Epithelial cell of esophagus (primary cell): ENCODE measurements at regions not wholly inside any gene's neighbourhood (a gene's known extent, or its start where the extent isn't known, plus 50 kb on each side); places are given as distances from the start of the nearest gene placed in this dataset.

Source experiments
- DNase-seq: peaks from one replicate; pipeline ENCODE4 v3.0.0; 2010; ENCODE audit warnings: low read depth
- H3K4me3 ChIP-seq: 2 replicates; pipeline ENCODE4 v1.5.1; 2011; ENCODE audit warnings: mild to moderate bottlenecking, low read length, control low read depth
- CTCF ChIP-seq: IDR thresholded peaks from 2 replicates; pipeline ENCODE4 v1.5.1; 2011; ENCODE audit warnings: low read depth, mild to moderate bottlenecking, low read length, control low read depth, inconsistent platforms; ENCODE audit not compliant: insufficient read depth; ENCODE audit errors: missing control alignments

- no peak overlapping the region for H3K4me3 ChIP-seq
- TF ChIP-seq CTCF = no peak
- no peak for DNase-seq
Measured at GRCh38 chr10:20958225-20958624, 61.1 kb upstream of the NEBL start.

- TF ChIP-seq CTCF = no peak
- DNase-seq = no peak
- H3K4me3 ChIP-seq = no peak overlapping the region
Measured at GRCh38 chr10:20957744-20958143, 60.6 kb upstream of the NEBL start.

- peak; percentile 85 for DNase-seq
- TF ChIP-seq CTCF = no peak
- H3K4me3 ChIP-seq = no peak overlapping the region
Measured at GRCh38 chr10:20956843-20957242, 59.7 kb upstream of the NEBL start.

- no peak overlapping the region for H3K4me3 ChIP-seq
- no peak for TF ChIP-seq CTCF
- DNase-seq = no peak
Measured at GRCh38 chr10:20955355-20955893, 58.3 kb upstream of the NEBL start.

- DNase-seq = no peak
- H3K4me3 ChIP-seq = no peak overlapping the region
- TF ChIP-seq CTCF = no peak
Measured at GRCh38 chr10:20954519-20954918, 57.4 kb upstream of the NEBL start.

GRCh38 chr10:20953120-20953519, 56.0 kb upstream of the NEBL start:
- H3K4me3 ChIP-seq = no peak overlapping the region
- peak; percentile 4 for DNase-seq
- no peak for TF ChIP-seq CTCF

GRCh38 chr10:20949967-20950366, 52.9 kb upstream of the NEBL start:
- TF ChIP-seq CTCF = no peak
- no peak overlapping the region for H3K4me3 ChIP-seq

More at GRCh38 chr10:20949967-20950366, 52.9 kb upstream of the NEBL start:
- DNase-seq = no peak
